BE2C (cell line): ENCODE measurements at regions not wholly inside any gene's neighbourhood (a gene's known extent, or its start where the extent isn't known, plus 50 kb on each side); places are given as distances from the start of the nearest gene placed in this dataset.
A peak's percentile ranks its signal among the peaks of the same experiment; 100 is the strongest.

ENCODE experiments used
- DNase-seq: peaks from one replicate; pipeline ENCODE4 v3.0.0-alpha.2; 2020
- H3K27me3 ChIP-seq: fragments of 250-450 bp; sonication (Bioruptor Pico); 2 replicates; pipeline ENCODE4 v1.5.1; 2020; ENCODE audit warnings: mild to moderate bottlenecking
- H3K36me3 ChIP-seq: fragments of 250-450 bp; sonication (Bioruptor Pico); 2 replicates; pipeline ENCODE4 v1.5.1; 2020; ENCODE audit warnings: mild to moderate bottlenecking
- H3K4me1 ChIP-seq: fragments of 250-450 bp; sonication (Bioruptor Pico); 2 replicates; pipeline ENCODE4 v1.5.1; 2020
- H3K4me3 ChIP-seq: 2 replicates; pipeline ENCODE4 v1.5.1; 2011; ENCODE audit warnings: low read depth, low read length
- H3K9me3 ChIP-seq: fragments of 250-450 bp; sonication (Bioruptor Pico); 2 replicates; pipeline ENCODE4 v1.5.1; 2020
- TF ChIP-seq, protein P1 (sequence below): IDR thresholded peaks from 2 replicates; pipeline ENCODE4 v1.5.1; 2012; ENCODE audit warnings: mild to moderate bottlenecking, low read depth, low read length

DNA sequence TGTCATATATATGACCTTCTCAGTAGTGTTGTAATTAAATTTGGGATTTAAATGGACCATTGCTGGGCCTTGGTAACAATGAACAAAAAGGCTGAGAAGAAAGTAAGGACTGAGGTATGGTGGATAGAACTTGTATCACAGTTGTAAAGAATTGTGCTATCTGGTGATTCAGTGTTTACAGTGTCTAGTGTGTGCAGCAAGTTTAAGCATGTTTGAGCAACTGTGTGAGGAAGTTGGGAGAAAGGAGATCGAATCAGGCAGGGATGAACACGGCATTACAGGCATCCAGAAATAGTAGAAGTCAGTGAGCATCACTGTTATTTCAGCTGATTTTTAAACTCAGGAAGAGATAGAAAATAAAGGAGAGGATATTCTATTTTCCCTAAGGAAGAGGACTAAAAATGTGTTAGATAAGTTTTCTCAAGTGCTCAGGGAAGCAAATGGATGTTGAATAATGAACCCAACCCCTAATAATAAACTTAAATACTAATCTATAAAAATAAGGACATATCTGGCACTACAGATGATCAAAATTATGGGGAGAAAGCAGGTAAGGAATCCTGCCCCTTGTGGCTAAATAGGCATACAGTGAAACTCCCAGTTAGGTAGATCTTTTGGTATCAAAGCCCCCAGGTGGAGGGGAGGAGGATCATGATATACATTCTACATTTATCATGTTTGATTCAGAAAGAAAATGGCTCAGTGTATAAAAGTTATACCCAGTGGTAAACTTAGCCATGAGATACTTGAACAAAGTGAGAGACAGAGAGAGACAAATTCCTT lies 361.0 kb upstream of the ANO3 start:
- Histone ChIP-seq H3K36me3 (no peaks in the 10 kb centered on the region), H3K9me3 (no peaks in the 10 kb centered on the region), H3K4me1 (no peaks in the 10 kb centered on the region), H3K27me3 (no peaks in the 10 kb centered on the region), H3K4me3 (no peak overlapping the region)
- DNase-seq: no peak
- TF ChIP-seq, protein P1, sequence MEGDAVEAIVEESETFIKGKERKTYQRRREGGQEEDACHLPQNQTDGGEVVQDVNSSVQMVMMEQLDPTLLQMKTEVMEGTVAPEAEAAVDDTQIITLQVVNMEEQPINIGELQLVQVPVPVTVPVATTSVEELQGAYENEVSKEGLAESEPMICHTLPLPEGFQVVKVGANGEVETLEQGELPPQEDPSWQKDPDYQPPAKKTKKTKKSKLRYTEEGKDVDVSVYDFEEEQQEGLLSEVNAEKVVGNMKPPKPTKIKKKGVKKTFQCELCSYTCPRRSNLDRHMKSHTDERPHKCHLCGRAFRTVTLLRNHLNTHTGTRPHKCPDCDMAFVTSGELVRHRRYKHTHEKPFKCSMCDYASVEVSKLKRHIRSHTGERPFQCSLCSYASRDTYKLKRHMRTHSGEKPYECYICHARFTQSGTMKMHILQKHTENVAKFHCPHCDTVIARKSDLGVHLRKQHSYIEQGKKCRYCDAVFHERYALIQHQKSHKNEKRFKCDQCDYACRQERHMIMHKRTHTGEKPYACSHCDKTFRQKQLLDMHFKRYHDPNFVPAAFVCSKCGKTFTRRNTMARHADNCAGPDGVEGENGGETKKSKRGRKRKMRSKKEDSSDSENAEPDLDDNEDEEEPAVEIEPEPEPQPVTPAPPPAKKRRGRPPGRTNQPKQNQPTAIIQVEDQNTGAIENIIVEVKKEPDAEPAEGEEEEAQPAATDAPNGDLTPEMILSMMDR: peak; percentile 54

DNA sequence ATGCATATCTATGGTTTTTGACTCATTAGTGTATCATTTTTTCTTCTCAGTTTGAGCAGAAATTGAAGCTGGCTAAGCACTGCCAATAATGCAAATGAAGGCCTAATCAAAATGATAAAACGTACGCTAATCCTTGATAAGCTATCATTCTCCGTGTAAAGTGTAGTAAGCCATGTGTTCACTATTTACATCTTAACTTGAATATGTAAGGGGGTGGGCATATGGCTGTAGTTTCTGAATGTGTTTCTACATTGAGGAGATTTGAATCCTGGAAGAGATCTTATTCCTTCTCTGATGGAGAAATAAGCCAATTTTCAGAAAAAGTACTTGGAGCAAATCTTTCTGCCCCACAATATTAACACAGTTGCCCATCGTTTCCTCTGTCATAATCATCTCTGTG lies 351.8 kb upstream of the ANO3 start:
- DNase-seq: no peak
- no peaks in the 10 kb centered on the region for H3K27me3 ChIP-seq
- no peaks in the 10 kb centered on the region for H3K9me3 ChIP-seq
- no peaks in the 10 kb centered on the region; the same call in 1 of the 2 replicates for H3K4me1 ChIP-seq
- H3K36me3 ChIP-seq: no peaks in the 10 kb centered on the region
- H3K4me3 ChIP-seq: no peak overlapping the region
- TF ChIP-seq, protein P1: no peak

DNA sequence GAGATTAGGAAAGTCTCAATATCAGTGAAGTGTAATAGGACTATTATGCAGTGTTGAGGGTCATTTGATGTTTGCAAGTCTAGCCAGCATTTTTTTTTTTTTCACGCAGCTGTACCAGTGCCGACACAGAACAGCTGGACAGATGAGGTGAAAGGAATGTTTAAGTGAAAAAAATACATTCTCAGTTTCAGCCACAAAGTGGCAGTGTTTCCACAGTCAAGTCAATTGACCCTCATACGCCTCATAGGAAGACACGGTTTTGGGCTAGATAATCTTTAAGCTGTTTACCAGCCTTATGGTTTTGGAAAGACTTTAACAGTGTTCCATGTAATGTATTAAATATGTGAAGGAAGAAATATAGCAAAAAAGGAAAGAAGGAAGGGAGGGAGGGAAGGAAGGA lies 349.9 kb upstream of the ANO3 start:
- no peaks in the 10 kb centered on the region for H3K9me3 ChIP-seq
- TF ChIP-seq, protein P1: peak; percentile 56
- no peaks in the 10 kb centered on the region for H3K36me3 ChIP-seq
- H3K4me3 ChIP-seq: no peak overlapping the region
- H3K27me3 ChIP-seq: no peaks in the 10 kb centered on the region
- no peaks in the 10 kb centered on the region; the same call in 1 of the 2 replicates for H3K4me1 ChIP-seq
- DNase-seq: peak; percentile 21

DNA sequence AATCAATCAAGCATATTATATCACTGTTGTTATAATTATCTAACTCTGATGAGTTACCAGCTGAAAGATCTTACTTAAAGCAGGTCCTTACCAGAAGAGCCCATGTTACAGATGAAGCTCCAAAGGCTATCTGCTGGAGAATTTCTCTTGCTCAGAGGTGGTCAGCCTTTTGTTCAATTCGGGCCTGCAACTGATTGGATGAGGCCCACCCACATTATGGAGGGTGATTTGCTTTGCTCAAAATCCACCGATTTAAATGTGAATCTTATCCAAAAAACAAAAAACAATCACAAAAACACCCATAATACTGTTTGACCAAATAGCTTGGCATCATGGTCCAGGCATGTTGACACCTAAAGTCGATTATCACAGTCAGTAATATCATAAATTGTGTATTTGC lies 348.6 kb upstream of the ANO3 start:
- Histone ChIP-seq H3K4me3 (no peak overlapping the region), H3K36me3 (no peaks in the 10 kb centered on the region), H3K9me3 (no peaks in the 10 kb centered on the region), H3K27me3 (no peaks in the 10 kb centered on the region), H3K4me1 (no peaks in the 10 kb centered on the region; the same call in 1 of the 2 replicates)
- TF ChIP-seq, protein P1: no peak
- no peak for DNase-seq

DNA sequence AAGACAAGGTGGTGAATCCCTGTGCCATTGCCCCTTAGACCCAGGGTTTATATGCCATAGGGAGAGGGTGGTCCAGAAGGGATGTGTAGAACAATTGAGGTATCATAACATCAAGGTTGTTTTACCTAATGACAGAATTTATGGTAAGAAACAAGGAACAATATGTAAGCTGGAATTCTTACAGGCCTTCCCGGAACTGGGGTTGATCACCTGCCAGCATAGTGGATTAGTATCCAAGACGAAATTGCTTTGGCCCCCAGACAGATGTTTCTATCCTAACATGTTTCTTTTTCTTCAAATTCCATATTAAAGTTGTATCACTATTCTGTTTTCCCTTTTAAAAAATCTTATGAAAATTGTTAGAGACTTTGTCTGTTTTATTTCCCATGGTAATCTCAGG lies 343.8 kb upstream of the ANO3 start:
- Histone ChIP-seq H3K36me3 (no peaks in the 10 kb centered on the region), H3K4me3 (no peak overlapping the region), H3K27me3 (no peaks in the 10 kb centered on the region), H3K4me1 (no peaks in the 10 kb centered on the region), H3K9me3 (no peaks in the 10 kb centered on the region)
- TF ChIP-seq, protein P1: no peak
- no peak for DNase-seq

DNA sequence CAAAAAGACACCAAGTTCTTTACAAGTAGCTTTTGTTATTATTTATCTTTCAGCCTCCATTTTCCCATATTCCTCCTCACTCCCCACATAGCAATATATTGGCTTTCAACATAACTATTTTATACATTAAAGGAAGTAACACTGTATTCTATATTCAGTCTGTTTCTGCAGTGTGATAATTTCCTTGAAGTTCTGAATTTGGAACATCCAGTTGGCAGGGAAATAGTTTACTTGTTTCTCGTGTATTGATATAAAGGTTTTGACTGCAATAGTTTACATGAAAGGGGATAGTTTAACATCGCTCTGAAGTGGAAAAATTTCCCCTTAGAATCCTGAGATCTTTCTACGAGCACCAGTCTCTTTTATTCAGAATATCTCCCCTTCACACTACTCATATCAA lies 341.5 kb upstream of the ANO3 start:
- no peaks in the 10 kb centered on the region for H3K4me1 ChIP-seq
- no peak for DNase-seq
- H3K27me3 ChIP-seq: no peaks in the 10 kb centered on the region
- no peak overlapping the region for H3K4me3 ChIP-seq
- H3K9me3 ChIP-seq: no peaks in the 10 kb centered on the region
- TF ChIP-seq, protein P1: no peak
- no peaks in the 10 kb centered on the region for H3K36me3 ChIP-seq
